Sigmoid colon (tissue), 4 donors: ENCODE measurements at regions not wholly inside any gene's neighbourhood (a gene's known extent, or its start where the extent isn't known, plus 50 kb on each side); places are given as distances from the start of the nearest gene placed in this dataset.

Source experiments
- POLR2A ChIP-seq, 2 donors: fragments of 450-650 bp; IDR thresholded peaks; one replicate each; pipeline ENCODE4 v1.6.1; 2016; ENCODE audit warnings: antibody characterized with exemption in 2 of 2, mild to moderate bottlenecking in 2 of 2, moderate library complexity in 2 of 2
- POLR2AphosphoS5 ChIP-seq, 4 donors: sonication (generic); formaldehyde crosslinking; IDR thresholded peaks; one replicate each; pipeline ENCODE4 v1.6.1; 2017; ENCODE audit warnings: antibody characterized with exemption in 4 of 4
- TF ChIP-seq, protein P1 (sequence below), 4 experiments: fragments of 450-650 bp in 3 of 4; fragments of 200-600 bp in 1 of 4; IDR thresholded peaks; one replicate each; pipeline ENCODE4 v1.5.1; 2016 to 2019; ENCODE audit warnings: antibody characterized with exemption in 4 of 4, mild to moderate bottlenecking in 3 of 4, moderate library complexity in 2 of 4

DNA sequence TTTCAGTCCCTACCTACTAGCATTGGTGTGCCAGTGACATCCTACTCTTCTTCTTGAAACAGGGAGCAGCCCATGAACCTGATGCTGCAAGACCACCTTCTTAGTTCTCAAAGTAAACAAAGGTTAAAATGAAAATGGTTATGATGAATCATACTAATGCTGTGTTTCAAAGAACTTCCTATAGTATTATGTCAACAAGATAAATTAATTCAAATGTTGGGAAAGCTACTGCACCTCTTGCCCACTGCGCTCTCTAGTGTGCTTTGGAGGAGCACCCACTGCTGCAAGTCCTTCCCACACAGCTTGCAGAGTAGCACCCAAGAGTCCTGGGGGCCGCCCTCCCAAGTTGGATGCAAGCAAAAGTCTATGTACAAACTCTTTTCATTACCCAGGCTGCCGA lies 81.1 kb downstream of the CD200R1L start:
- TF ChIP-seq, protein P1, sequence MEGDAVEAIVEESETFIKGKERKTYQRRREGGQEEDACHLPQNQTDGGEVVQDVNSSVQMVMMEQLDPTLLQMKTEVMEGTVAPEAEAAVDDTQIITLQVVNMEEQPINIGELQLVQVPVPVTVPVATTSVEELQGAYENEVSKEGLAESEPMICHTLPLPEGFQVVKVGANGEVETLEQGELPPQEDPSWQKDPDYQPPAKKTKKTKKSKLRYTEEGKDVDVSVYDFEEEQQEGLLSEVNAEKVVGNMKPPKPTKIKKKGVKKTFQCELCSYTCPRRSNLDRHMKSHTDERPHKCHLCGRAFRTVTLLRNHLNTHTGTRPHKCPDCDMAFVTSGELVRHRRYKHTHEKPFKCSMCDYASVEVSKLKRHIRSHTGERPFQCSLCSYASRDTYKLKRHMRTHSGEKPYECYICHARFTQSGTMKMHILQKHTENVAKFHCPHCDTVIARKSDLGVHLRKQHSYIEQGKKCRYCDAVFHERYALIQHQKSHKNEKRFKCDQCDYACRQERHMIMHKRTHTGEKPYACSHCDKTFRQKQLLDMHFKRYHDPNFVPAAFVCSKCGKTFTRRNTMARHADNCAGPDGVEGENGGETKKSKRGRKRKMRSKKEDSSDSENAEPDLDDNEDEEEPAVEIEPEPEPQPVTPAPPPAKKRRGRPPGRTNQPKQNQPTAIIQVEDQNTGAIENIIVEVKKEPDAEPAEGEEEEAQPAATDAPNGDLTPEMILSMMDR (IDR thresholded peaks at IDR 0.05) = no peak
- TF ChIP-seq POLR2AphosphoS5 (IDR thresholded peaks at IDR 0.05) (no peak), POLR2A (IDR thresholded peaks at IDR 0.05) (no peak)
